Gastroesophageal sphincter (tissue), 3 donors: ENCODE measurements at regions not wholly inside any gene's neighbourhood (a gene's known extent, or its start where the extent isn't known, plus 50 kb on each side); places are given as distances from the start of the nearest gene placed in this dataset.

Source experiments
- POLR2AphosphoS5 ChIP-seq: sonication (generic); formaldehyde crosslinking; IDR thresholded peaks from one replicate; pipeline ENCODE4 v1.6.1; 2017; ENCODE audit warnings: antibody characterized with exemption
- TF ChIP-seq, protein P1 (sequence below), 4 experiments: fragments of 200-600 bp in 2 of 4; fragments of 450-650 bp in 2 of 4; sonication (generic) in 1 of 4; IDR thresholded peaks; one replicate each; pipeline ENCODE4 v1.5.1; 2017 to 2019; ENCODE audit warnings: antibody characterized with exemption in 4 of 4, mild to moderate bottlenecking in 2 of 4, moderate library complexity in 2 of 4

DNA sequence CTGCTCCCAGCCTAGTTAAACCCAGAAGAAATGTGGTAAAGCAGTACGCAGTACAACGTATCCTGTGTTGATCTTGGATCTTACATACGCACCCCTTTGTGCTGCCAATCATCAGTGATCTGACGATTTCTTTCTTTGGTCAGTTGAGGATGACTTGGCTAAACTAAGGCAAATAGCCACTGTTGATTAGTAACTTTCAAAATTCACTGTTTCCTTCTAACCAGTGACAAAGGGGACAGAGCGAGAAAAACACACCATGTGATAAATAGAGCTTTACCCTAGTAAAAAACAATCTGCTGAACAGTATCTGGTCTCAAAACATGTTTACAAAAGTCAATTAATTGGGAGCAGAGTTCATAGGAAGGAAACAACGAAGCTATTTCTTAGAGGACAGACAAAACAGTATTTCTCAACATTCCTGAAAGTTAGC is 123.2 kb upstream of the RAB18 start:
- TF ChIP-seq POLR2AphosphoS5: no peak
- TF ChIP-seq, protein P1, sequence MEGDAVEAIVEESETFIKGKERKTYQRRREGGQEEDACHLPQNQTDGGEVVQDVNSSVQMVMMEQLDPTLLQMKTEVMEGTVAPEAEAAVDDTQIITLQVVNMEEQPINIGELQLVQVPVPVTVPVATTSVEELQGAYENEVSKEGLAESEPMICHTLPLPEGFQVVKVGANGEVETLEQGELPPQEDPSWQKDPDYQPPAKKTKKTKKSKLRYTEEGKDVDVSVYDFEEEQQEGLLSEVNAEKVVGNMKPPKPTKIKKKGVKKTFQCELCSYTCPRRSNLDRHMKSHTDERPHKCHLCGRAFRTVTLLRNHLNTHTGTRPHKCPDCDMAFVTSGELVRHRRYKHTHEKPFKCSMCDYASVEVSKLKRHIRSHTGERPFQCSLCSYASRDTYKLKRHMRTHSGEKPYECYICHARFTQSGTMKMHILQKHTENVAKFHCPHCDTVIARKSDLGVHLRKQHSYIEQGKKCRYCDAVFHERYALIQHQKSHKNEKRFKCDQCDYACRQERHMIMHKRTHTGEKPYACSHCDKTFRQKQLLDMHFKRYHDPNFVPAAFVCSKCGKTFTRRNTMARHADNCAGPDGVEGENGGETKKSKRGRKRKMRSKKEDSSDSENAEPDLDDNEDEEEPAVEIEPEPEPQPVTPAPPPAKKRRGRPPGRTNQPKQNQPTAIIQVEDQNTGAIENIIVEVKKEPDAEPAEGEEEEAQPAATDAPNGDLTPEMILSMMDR (IDR thresholded peaks at IDR 0.05): no peak
